ENCODE measurements at regions not wholly inside any gene's neighbourhood (a gene's known extent, or its start where the extent isn't known, plus 50 kb on each side); places are given as distances from the start of the nearest gene placed in this dataset.
A peak's percentile ranks its signal among the peaks of the same experiment; 100 is the strongest.
"Not testable (repeated sequence)": the region's sequence is repeated elsewhere in the genome, so short reads cannot be mapped to it uniquely, and the experiment has no call there.

DNA sequence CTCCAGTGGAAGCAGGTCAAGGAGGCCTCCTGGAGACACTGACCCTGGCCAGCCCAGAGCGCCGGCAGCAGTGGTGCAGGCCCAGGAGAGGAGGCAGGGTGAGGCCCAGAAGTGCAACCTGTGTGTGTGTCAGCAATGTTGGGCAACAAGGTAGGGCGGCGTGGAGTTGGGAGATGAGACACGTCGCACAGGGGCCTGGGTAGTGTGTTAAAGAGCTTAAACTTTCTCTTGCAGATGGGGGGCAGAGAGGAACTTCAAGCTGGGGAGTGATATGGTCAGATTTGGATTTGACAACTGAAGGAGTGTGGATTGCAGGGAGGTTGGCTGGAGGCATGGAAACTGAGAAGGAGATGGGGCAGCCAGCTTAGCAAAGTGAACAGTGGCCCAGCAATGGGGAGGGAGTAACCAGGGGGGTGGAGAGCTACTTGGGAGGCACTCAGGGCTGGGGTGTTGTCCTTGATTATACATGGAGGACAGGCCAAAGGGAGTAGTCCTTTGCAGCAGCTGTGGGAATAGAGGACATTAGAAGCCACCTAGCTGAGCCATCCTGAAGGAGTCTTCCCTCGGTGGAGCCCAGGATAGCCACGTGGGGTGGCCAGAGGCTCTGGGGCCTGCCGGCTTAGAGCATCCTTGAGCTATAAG is 278.6 kb upstream of the HS6ST1 start:
- DNase-seq (ENCODE audit: low spot score) (no peak), ATAC-seq (ENCODE audit: low read depth) (no peak)
- Histone ChIP-seq H3K9me3 (ENCODE audit: severe bottlenecking) (no peaks in the 10 kb centered on the region), H3K27me3 (ENCODE audit: insufficient read depth, poor library complexity, severe bottlenecking) (no peaks in the 10 kb centered on the region), H3K4me1 (ENCODE audit: insufficient read depth, poor library complexity, severe bottlenecking) (no peaks in the 10 kb centered on the region), H3K4me3 (ENCODE audit: severe bottlenecking) (no peak overlapping the region), H3K27ac (ENCODE audit: poor library complexity, severe bottlenecking) (no peak overlapping the region), H3K36me3 (ENCODE audit: low read depth) (no peaks in the 10 kb centered on the region)
- TF ChIP-seq, protein P1, sequence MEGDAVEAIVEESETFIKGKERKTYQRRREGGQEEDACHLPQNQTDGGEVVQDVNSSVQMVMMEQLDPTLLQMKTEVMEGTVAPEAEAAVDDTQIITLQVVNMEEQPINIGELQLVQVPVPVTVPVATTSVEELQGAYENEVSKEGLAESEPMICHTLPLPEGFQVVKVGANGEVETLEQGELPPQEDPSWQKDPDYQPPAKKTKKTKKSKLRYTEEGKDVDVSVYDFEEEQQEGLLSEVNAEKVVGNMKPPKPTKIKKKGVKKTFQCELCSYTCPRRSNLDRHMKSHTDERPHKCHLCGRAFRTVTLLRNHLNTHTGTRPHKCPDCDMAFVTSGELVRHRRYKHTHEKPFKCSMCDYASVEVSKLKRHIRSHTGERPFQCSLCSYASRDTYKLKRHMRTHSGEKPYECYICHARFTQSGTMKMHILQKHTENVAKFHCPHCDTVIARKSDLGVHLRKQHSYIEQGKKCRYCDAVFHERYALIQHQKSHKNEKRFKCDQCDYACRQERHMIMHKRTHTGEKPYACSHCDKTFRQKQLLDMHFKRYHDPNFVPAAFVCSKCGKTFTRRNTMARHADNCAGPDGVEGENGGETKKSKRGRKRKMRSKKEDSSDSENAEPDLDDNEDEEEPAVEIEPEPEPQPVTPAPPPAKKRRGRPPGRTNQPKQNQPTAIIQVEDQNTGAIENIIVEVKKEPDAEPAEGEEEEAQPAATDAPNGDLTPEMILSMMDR (IDR thresholded peaks at IDR 0.05; ENCODE audit: poor library complexity, severe bottlenecking), result no peak

DNA sequence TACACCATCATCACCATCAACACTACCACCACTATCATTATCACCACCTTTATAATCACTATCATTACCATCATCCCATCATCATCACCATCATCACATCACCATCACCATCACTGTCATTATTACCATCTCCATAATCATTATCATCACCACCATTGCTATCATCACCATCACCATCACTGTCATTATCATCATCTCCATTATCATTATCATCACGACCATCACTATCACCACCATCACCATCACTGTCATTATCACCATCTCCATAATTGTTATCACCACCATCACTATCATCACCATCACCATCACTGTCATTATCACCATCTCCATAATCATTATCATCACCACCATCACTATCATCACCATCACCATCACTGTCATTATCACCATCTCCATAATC is 279.6 kb upstream of the HS6ST1 start:
- H3K4me3 ChIP-seq (ENCODE audit: severe bottlenecking); H3K27me3 ChIP-seq (ENCODE audit: insufficient read depth, poor library complexity, severe bottlenecking); H3K27ac ChIP-seq (ENCODE audit: poor library complexity, severe bottlenecking); H3K36me3 ChIP-seq (ENCODE audit: low read depth); H3K4me1 ChIP-seq (ENCODE audit: insufficient read depth, poor library complexity, severe bottlenecking); H3K9me3 ChIP-seq (ENCODE audit: severe bottlenecking); ATAC-seq (ENCODE audit: low read depth); DNase-seq (ENCODE audit: low spot score): not testable (repeated sequence)

DNA sequence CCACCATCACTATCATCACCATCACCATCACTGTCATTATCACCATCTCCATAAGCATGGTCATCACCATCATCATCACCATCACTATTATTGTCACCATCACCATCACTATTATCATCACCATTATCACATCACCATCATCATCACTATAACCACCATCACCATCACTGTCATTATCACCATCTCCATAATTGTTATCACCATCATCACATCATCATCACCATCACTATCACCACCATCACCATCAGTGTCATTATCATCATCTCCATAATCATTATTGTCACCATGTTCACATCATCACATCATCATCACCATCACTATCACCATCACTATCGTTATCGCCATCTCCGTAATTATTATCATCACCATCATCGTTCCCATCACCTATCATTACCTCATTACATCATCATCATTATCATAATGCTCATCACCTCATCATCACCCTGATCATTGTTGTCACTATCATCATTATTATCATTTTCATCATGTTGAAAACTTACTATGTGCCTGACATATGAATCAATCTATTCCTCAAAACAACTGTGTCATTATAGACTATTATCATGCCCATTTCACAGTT is 280.3 kb upstream of the HS6ST1 start:
- no peak overlapping the region for H3K27ac ChIP-seq (ENCODE audit: poor library complexity, severe bottlenecking)
- H3K36me3 ChIP-seq (ENCODE audit: low read depth), result no peaks in the 10 kb centered on the region
- no peaks in the 10 kb centered on the region for H3K4me1 ChIP-seq (ENCODE audit: insufficient read depth, poor library complexity, severe bottlenecking)
- no peak overlapping the region for H3K4me3 ChIP-seq (ENCODE audit: severe bottlenecking)
- DNase-seq (ENCODE audit: low spot score), result no peak
- TF ChIP-seq, protein P1 (IDR thresholded peaks at IDR 0.05; ENCODE audit: poor library complexity, severe bottlenecking), result no peak
- no peaks in the 10 kb centered on the region for H3K9me3 ChIP-seq (ENCODE audit: severe bottlenecking)
- no peak for ATAC-seq (ENCODE audit: low read depth)
- H3K27me3 ChIP-seq (ENCODE audit: insufficient read depth, poor library complexity, severe bottlenecking), result no peaks in the 10 kb centered on the region

DNA sequence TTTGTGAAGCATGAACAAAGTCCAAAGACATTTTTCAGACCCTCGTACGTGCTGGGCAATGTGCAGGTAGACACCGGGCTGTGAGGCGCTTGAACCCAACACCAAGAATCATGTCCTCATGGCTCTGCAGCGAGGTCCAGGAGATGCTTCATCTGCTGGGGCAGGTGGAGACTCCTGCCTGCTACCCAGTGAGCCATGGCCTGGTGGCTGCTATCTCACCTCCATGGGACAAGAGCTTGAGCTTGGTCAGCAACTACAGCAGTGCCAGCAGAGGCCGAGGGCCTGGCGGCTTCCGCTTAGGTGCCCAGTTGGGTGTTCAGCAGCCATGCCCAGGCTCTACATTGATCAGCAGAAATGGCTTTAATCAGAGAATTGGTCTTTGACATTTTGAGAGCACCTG is 281.0 kb upstream of the HS6ST1 start:
- TF ChIP-seq, protein P1 (IDR thresholded peaks at IDR 0.05; ENCODE audit: poor library complexity, severe bottlenecking), result no peak
- peak; percentile 23 for DNase-seq (ENCODE audit: low spot score)

DNA sequence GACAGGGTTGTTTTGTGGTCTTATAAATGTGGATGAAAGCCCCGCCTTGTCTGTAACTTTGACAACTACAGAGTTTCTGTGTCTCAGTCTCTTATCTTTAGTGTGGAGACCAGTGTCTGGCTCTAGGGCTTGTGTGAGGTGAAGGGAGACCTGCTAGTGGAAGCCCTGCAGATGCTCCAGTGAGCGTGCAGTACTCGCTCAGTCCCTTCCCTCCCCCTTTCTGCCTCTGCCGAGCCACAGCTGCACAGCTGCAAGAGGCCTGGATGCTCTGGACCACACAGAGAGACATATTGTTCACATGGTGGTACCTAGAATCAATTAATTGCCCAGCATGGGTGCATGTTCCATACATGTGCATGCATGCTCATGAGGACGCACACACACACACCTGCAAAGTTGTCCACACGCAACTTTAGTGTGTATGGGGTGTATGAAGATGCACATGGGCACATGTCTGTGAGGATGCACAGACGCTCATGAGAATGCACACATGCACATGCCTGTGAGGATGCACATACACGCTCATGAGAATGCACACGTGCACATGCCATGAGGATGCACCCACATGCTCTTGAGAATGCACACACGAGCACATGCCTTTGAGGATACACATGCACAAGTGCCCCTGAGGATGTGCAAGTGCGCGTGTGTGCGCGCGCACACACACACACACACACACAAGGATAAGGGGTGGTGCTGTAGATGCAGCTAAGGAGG is 282.1 kb upstream of the HS6ST1 start:
- Histone ChIP-seq H3K27ac (ENCODE audit: poor library complexity, severe bottlenecking) (no peak overlapping the region), H3K27me3 (ENCODE audit: insufficient read depth, poor library complexity, severe bottlenecking) (no peaks in the 10 kb centered on the region), H3K9me3 (ENCODE audit: severe bottlenecking) (no peaks in the 10 kb centered on the region), H3K4me3 (ENCODE audit: severe bottlenecking) (no peak overlapping the region), H3K36me3 (ENCODE audit: low read depth) (no peaks in the 10 kb centered on the region), H3K4me1 (ENCODE audit: insufficient read depth, poor library complexity, severe bottlenecking) (no peaks in the 10 kb centered on the region)
- DNase-seq (ENCODE audit: low spot score), result no peak
- TF ChIP-seq, protein P1 (IDR thresholded peaks at IDR 0.05; ENCODE audit: poor library complexity, severe bottlenecking), result no peak
- ATAC-seq (ENCODE audit: low read depth), result no peak

More for the DNA sequence above, 281.0 kb upstream of the HS6ST1 start:
- no peaks in the 10 kb centered on the region for H3K9me3 ChIP-seq (ENCODE audit: severe bottlenecking)
- no peak overlapping the region for H3K27ac ChIP-seq (ENCODE audit: poor library complexity, severe bottlenecking)
- H3K4me3 ChIP-seq (ENCODE audit: severe bottlenecking), result no peak overlapping the region
- no peaks in the 10 kb centered on the region for H3K36me3 ChIP-seq (ENCODE audit: low read depth)
- no peak for ATAC-seq (ENCODE audit: low read depth)
- no peaks in the 10 kb centered on the region for H3K4me1 ChIP-seq (ENCODE audit: insufficient read depth, poor library complexity, severe bottlenecking)
- no peaks in the 10 kb centered on the region for H3K27me3 ChIP-seq (ENCODE audit: insufficient read depth, poor library complexity, severe bottlenecking)
